ENCODE measurements at regions not wholly inside any gene's neighbourhood (a gene's known extent, or its start where the extent isn't known, plus 50 kb on each side); places are given as distances from the start of the nearest gene placed in this dataset.

DNA sequence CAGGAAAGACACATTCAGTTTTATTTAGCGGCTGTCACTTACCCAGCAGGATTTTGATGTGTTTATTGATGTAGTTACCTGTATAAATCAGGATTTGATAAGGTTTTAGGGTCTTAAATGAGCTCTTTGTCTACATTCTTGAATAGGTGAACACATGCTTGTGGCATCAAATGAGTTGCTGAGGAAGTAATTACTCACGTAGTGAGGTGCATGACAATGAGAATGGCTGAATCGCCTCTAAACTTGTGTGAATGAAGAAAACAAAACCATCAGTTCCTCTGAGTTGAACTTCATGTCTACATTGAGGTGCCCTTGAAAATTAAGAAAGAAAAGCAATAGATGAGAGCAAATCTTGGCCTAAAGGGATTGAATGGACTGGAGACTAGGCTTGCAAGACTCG lies 245.6 kb upstream of the SATB1 start:
- no peak for DNase-seq (ENCODE audit: low read depth)

DNA sequence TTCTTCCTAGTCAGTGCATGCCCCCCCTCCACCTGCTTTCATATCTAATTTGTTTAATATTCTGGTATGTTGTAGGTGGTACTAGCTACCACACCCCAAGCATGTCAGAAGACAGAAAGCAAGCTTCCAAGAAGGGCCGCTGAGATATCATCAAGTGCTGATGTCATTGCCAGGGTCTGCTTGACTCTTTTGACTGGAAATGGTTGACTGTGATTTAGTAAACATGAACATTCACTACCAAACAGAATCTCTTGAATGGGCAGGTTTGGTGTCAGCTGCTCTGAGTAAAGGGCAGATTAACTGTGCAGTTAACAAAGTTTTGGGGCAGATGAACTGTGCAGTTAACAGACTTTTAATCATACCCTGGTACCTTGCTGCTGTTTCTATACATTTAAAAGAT lies 244.2 kb upstream of the SATB1 start:
- no peak for DNase-seq (ENCODE audit: low read depth)

DNA sequence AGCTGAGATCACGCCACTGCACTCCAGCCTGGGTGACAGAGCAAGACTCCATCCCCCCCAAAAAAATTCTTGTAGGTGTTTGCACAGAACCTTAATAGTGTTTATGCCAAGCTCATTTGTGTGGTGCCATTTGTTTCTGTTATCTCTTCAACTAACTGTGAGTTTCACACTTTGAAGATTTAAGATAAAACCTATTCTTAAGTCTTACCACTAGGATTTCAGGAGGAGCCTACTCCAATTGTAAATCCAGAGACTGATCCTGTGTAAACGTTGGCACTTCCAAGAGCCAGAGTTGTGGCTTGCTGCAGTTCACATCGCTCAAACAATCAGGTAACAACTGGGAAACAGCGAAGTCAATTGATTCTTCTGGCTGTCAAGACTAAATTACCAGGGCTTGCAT lies 242.4 kb upstream of the SATB1 start:
- no peak for DNase-seq (ENCODE audit: low read depth)

DNA sequence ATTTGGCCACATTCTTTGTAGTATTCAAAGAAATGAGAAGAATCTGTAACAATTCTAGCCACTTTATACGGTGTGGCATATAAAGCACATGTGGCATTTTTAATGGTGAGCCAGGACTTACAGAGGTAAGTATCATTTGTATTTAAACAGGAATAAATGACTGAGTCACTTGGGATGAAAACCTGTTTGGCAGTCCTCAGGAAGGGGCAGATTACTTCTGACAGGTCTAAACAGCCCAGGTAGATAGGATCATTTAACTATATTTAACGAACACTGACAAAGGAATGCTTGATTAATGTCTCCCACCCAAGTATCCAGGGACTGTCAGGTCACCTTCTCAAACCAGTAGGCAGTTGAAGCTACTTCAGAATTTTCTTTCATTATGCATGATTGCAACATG lies 241.5 kb upstream of the SATB1 start:
- no peak for DNase-seq (ENCODE audit: low read depth)

DNA sequence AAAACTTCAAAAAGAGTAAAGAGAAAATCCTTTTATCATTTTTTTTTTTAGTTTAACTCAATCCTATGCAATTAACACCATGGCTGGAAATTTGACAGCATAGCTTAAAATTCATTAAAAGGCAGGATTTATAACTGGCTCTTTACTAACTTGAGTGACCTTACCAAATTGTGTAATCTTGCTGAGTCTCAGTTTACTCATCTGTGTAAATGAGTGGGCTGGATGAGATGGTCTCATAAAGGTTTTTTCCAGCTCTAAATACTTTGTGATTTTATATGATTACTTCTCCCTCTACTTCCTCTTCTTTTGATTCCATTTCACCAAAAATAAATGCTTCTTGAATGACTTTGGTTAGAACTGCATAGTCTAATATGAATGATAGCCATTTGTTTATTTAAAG lies 234.9 kb upstream of the SATB1 start:
- DNase-seq (ENCODE audit: low read depth) = no peak

DNA sequence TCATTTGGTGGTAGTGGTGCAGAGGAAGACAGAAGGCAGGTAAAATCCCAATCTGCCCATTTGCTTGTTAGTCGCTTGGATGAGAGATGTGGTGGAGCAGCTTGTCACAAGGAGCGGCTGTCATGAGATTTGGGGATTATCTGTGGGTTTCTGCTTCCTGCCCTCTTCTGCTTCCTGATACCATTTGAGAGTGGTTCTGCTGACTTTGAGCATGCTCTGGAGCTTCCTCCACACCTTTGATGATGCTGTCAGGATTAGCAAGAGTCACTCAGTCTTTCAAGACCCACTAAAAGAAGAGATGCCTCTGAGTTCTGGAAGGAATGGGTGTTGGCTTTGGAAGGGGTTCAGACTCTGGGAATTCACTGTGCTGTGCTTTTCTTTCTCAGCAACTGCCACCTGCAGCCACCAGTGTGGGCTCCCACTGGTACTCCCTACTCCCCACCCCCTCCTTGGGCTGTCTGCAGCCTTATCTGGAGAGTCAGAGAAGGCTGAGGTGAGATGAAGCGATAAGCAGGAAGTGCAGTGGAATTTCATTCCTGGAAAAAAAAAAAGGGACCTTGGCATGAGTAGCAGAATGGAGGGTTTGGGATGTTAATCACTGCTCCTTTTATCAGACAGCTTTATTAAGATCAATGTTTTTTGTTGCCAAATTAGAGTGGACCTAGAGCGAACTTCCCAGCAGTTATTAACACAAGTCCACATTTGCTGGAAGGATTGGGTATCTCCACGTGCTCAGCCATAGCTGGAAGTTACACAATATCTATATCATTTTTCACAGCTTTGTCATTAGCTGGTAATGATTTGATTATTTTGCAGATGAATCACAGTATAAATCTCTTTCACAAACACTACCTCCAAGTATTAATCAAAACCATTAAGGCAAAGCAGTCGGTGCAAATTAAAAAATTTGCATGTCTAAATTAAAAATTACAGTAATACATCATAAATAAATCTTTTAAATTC lies 233.0 kb upstream of the SATB1 start:
- no peak for DNase-seq (ENCODE audit: low read depth)

DNA sequence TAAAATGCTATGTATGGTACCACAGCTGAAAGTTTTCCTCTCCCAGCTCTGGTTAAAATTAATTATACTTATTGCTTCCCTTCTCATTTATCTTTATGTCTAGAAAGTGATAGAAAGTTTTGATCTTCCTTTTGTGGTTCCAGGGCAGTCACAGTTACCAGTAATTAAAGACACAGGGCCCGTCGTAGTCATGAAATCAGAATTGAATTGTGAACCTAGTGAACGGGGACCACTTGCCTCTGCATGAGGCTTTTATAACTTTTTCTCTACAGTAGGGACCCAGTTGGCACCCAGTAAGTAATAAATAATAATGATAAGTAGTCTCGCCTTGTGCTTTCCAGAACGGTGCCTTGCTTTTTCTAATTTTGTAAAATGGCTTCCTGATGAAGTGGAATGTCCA lies 231.7 kb upstream of the SATB1 start:
- DNase-seq (ENCODE audit: low read depth) = no peak

DNA sequence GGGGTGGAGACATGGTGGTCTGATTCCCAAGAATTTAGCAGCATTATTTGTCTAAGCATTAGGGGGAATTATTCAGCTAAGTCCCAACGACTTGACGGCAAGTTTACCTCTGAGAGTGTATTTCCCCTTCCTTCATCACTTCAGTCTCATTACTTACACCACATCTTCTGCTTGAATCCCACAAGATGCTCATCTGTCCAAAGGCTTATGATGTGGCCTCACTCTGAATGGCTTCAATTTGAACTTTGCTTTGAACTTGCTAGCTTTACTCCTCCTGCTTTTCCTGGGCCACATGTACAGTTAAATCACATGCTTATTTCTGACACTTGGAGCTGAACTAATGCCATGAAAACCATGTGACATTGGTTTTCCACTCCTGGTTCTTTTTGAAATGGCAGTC lies 231.3 kb upstream of the SATB1 start:
- no peak for DNase-seq (ENCODE audit: low read depth)

DNA sequence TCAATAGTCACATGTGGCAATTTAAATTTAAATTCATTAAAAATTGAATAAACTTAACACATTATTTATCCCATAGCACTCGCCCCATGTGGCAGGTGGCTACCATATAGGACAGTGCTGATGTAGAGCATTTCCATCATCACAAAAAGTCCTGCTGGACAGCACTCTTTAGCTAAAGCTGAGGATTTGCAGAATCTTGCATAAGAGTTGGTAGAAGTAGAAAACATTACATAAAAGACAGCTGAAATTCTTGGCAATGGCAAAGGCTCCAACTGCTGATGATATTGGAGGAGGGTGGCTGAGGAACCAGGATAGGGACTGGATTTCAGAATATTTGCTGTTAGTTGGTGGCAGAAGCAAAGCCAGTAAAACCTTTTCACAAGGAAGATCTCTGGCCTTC lies 230.7 kb upstream of the SATB1 start:
- DNase-seq (ENCODE audit: low read depth) = no peak

DNA sequence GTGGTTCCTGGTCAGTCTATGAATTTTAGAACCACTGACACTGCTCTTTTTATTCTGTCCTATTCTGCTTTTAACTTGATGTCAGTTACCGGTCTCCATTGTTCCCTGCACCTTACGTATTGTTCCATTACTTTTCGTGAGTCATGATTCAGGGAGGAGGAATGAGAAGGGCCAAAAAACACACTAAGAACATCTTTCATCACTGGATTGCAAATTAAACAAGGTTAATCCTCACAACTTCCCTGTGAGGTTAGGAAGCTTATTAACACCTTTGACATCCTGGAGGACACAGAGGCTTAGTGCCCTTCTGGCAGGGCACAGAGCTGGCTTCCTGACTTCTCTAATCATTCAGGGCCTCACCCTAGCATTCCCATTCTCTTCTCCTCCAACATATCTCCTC lies 227.6 kb upstream of the SATB1 start:
- no peak for DNase-seq (ENCODE audit: low read depth)

DNA sequence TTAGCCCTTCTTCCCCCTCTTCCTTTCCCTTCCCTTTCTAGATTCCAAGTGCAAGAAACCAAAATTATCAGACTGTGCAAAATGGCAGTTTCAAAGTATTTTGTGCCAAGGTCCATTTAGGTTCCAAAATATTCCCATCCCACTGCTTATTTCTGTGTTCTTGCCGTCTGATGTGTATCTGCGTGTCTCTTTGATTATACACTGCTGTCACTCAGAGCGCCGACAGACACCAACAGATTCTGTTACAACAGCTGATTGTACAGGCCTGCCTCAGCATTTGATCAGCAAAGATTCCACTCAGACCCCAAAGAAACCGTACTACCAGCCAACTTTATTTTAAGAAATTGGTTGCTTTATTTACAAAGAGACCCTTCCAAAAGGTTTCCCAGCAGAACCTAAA lies 225.6 kb upstream of the SATB1 start:
- no peak for DNase-seq (ENCODE audit: low read depth)

DNA sequence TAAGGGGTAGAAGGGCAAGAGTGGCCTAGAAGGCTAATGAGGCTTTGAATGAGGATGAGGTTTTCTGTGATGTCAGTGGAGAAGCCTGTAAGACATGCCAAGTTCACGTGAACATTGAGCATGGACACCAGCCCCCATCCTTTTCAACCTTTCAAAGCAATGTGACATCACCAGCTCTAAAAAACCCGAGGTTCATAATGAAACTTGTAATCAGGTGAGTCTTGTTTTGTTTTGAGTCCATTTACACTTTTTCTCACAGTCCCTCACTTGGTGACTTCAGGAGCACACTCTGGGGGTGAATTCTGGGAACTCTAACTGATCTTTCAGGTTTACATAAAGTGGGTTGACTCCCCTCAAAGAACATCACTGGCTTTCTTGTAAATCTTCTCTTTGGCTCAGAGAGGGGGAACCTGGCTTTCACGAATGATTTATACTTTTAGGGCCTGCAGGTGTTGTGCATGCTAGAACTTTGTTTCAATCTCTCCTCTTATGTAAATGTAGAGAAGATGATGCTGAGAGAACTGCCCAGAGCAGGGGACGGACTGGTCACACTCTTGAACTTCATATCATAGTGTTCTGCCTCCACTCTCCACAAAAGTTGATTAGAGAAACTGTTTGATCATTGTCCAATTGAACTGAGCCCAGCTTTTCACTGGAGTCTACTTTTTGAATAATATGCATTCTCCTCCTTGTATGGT lies 224.7 kb upstream of the SATB1 start:
- DNase-seq (ENCODE audit: low read depth) = peak; percentile 8

DNA sequence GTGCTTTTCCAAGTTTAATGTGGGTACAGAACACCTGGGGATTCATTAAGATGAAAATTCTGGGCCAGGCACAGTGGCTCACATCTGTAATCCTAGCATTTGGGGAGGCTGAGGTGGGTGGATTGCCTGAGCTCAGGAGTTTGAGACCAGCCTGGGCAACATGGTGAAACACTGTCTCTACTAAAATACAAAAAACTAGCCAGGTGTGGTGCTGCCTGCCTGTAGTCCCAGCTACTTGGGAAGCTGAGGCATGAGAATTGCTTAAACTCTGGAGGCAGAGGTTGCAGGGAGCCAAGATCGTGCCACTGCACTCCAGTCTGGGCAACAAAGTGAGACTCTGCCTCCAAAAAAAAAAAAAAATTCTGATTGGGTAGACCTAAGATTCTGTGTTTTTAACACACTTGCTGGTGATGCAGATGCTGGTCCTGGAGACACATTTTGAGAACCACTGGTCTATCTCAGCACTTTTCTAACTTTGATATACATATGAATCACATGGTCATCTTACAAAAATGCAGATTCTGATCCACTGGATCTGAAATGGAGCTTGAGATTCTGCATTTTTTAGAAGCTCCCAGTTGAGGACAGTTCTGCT lies 223.8 kb upstream of the SATB1 start:
- no peak for DNase-seq (ENCODE audit: low read depth)

DNA sequence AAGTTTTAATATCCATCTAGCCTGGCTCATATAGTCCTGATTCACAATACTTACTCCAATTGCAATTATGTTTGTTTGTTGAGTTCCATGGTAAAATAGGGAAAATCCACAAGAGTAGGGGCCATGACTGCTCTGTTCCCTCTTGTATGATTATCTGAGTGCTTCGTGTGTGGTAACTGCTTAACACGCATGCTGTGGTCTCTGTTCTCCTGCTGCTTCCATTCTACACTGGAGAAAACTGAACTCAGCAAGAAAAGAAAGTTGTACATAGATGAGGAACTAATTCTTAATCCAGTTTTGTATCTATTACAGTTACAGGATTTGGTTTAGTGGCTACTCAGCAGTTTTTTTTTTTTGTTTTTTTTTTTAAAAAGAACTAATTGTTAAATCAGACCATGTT lies 223.0 kb upstream of the SATB1 start:
- no peak for DNase-seq (ENCODE audit: low read depth)

DNA sequence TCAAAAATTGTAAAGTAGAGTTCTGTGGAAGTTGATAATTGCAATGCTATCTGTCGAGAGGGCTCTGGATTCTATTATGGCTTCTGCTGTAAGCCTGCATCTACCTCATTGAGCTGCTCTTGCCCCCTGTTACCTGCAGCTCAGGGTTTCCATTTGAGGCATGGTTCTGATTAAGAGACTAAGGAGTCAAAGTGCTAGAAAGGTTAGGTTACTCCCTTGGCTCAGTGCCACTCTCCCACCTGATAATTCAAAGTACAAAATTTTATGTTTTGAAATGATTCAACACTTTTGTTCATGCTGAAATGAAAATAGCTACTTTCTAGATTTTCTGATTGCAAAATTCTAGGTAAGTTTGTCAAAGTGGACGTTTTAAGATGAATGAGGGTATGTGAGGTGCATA lies 220.5 kb upstream of the SATB1 start:
- no peak for DNase-seq (ENCODE audit: low read depth)

DNA sequence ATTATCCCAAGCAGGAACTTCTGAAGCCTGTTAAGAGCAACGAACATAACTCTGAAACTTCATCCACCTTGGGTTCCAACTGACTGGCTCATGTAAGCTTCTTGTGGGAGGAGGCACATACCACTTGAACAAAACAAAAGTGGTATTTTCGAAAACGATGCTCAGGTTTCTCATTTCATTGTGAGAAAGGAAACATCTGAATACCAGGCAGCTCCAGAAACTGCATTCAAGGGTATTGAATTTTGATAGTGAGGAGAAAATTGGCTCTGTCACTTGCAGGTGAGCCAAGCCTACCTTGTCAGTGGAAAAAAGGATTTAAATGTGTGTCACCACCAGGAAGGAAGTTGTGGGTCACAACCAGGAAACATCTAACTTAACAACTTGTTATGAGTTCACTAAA lies 218.1 kb upstream of the SATB1 start:
- no peak for DNase-seq (ENCODE audit: low read depth)

DNA sequence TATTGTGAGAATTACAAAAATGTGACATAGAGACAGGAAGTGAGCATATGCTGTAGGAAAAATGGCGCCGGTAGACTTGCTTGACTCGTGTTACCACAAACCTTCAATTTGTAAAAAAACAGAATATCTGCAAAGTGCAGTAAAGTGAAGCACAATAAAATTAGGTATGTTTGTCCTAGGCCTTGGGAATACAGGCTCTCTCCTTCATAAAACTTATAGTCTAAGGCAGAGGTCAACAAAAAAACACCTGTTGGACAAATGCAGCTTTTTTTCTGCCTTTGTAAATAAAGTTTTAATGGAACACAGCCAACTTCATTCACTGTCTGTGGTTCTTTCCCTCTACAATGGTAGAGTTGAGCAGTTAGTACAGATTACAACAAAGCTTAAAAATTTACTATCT lies 216.8 kb upstream of the SATB1 start:
- no peak for DNase-seq (ENCODE audit: low read depth)

DNA sequence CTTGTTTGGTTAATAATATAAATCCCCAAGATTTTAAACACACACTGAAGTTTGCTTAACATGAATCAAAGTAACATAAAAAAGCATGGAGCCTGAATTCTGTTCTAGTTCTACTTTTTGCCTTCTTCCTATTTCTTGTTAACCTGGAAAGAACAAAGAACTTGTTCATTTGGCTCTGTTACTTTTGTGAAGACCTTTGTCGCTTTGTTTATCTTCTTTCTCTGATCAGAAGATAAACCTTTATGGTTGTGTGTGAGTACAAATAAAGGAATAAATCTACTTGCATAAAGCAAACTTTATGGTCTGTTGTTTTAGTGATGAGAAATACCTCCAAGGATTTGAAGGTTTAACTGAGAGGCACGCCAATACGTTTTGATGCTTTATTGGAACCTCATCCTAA lies 210.1 kb upstream of the SATB1 start:
- DNase-seq (ENCODE audit: low read depth) = no peak

DNA sequence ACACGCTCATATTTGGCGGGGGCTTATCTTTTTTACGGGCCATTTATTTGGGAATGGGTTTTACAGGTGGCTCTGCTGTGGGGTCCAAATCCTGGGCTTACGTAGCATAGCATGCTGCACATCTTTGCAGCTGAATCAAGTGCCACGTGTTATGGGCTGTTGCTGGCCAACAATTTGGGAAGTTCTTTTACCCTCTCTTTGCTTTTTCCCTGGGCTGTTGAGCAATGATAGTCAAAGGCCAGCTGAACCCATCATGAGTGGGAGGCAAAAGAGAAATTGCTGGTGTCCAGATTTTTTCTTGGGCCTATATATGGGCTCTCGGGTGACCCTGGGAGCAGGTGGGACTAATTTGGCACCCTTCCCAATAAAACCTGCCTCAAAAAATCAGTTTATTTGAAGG lies 209.3 kb upstream of the SATB1 start:
- no peak for DNase-seq (ENCODE audit: low read depth)

DNA sequence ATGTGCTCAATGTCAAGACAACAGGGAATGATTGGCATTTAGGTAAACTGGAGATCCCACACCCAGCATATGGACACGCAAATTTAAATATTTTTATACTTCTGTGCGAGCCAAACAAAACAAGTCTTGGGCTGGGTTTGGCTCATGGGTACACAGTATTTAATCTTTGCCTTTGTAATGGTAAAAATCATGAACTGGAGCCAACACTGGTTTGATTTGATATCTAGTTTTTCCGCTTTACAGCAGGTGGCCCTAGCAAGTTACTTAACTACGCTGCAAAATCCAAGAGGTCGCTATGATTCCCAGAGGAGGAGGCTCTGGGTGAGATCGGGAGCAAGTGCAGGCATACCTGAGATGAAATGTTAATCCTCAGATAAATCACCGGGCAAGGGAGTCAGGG lies 207.9 kb upstream of the SATB1 start:
- DNase-seq (ENCODE audit: low read depth) = no peak

DNA sequence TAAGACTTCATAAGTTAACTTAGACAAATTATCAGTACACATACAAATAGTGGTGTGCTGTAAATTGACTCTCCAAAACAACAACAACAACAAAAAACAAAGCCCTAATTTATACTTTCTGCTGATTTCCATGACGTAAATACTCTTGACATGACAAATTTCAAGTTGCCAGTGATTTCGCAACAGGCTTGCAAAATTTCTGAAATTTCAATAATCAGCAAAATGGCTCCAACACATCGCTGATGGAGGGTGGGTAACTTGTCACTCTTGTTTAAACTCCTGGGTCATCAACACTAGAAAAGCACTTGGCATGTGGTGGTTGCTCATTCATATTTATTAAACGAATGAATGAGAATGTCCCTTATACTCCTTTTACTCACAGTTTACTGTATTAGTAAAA lies 205.2 kb upstream of the SATB1 start:
- no peak for DNase-seq (ENCODE audit: low read depth)

DNA sequence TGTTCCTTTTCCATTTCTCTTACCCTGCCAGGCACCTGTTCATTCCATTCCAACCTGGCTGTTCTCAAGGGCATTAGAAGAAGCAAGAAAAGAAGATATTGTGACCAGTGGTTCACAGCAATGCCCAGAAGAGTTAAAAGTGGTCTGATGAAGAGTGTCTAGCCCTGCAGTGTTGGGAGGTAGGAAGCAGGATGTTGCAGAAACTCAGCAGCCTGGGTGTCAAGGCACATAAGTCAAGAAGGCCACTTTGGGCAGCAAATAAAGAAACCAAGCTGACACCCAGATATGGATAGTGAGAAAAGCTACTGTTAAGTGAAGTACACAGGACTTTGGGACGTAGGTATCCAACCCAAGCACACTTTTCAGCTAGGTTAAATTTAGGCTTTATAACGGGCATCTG lies 199.9 kb upstream of the SATB1 start:
- no peak for DNase-seq (ENCODE audit: low read depth)

DNA sequence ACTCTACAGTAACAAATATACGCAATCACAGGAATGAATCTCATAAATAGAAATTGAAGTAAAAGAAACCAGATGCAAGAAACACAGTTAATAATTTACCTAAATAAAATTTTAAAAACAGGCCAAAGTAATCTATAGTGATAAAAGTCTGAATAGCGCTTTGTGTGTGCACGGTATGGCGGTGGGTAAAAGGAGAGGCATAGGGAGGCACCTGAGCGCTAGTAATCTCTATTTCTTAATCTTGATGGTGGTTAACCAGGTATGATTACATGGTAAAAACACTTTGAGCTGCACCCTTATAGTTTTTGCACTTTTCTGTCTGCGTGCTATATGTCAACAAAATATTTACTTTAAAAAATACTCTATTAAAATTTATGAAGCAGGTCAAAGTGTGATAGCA lies 198.1 kb upstream of the SATB1 start:
- DNase-seq (ENCODE audit: low read depth) = no peak
